Upper lobe of right lung (tissue), 1 donor: ENCODE measurements at regions not wholly inside any gene's neighbourhood (a gene's known extent, or its start where the extent isn't known, plus 50 kb on each side); places are given as distances from the start of the nearest gene placed in this dataset.

ENCODE experiments used
- ATAC-seq: fragments of 200-7000 bp; cut with Tn5 transposase; one replicate; pipeline ENCODE4 v1.9.1; 2020; ENCODE audit warnings: mild to moderate bottlenecking, moderate library complexity
- DNase-seq: peaks from one replicate; pipeline ENCODE4 v3.0.0-alpha.2; 2020
- H3K27ac ChIP-seq: fragments of 200-600 bp; one replicate; pipeline ENCODE4 v1.8.0; 2022
- H3K27me3 ChIP-seq: fragments of 200-600 bp; one replicate; pipeline ENCODE4 v1.8.0; 2022; ENCODE audit warnings: mild to moderate bottlenecking
- H3K36me3 ChIP-seq: fragments of 200-600 bp; one replicate; pipeline ENCODE4 v1.8.0; 2022
- H3K4me1 ChIP-seq: fragments of 200-600 bp; one replicate; pipeline ENCODE4 v1.8.0; 2022
- H3K4me3 ChIP-seq: fragments of 200-600 bp; one replicate; pipeline ENCODE4 v1.8.0; 2022; ENCODE audit warnings: mild to moderate bottlenecking
- H3K9me3 ChIP-seq: fragments of 200-600 bp; one replicate; pipeline ENCODE4 v1.8.0; 2022
- CTCF ChIP-seq: fragments of 200-600 bp; IDR thresholded peaks from one replicate; pipeline ENCODE4 v1.8.0; 2022; ENCODE audit warnings: antibody characterized with exemption
- intact Hi-C: fragments of 100-400 bp; cut with DNase I; formaldehyde crosslinking; loops from one replicate; pipeline ENCODE4 v1.11.0; 2022
- donor health status: DM: no; HTN: yes; CAD: no; lungs with severe emphysema.

GRCh38 chr15:25557926-25558325 is 119.1 kb upstream of the UBE3A start:
- TF ChIP-seq CTCF, result no peak
- intact Hi-C loops, result no loop called here
- Histone ChIP-seq H3K27ac (no peak overlapping the region), H3K27me3 (no peaks in the 10 kb centered on the region), H3K9me3 (no peaks in the 10 kb centered on the region), H3K4me1 (no peaks in the 10 kb centered on the region), H3K4me3 (no peak overlapping the region), H3K36me3 (no peaks in the 10 kb centered on the region)
- ATAC-seq (no peak), DNase-seq (no peak)

GRCh38 chr15:25556136-25556535 is 117.3 kb upstream of the UBE3A start:
- no peak overlapping the region for H3K27ac ChIP-seq
- H3K9me3 ChIP-seq, result no peaks in the 10 kb centered on the region
- TF ChIP-seq CTCF, result no peak
- no peaks in the 10 kb centered on the region for H3K4me1 ChIP-seq
- no peaks in the 10 kb centered on the region for H3K27me3 ChIP-seq
- ATAC-seq (no peak), DNase-seq (no peak)
- H3K36me3 ChIP-seq, result no peaks in the 10 kb centered on the region
- intact Hi-C loops, result no loop called here
- H3K4me3 ChIP-seq, result no peak overlapping the region

GRCh38 chr15:25554640-25555039 is 115.8 kb upstream of the UBE3A start:
- Histone ChIP-seq H3K4me3 (no peak overlapping the region), H3K9me3 (no peaks in the 10 kb centered on the region), H3K36me3 (no peaks in the 10 kb centered on the region), H3K27ac (no peak overlapping the region), H3K27me3 (no peaks in the 10 kb centered on the region), H3K4me1 (no peaks in the 10 kb centered on the region)
- DNase-seq (no peak), ATAC-seq (no peak)
- no peak for TF ChIP-seq CTCF
- intact Hi-C loops, result no loop called here

- H3K9me3 ChIP-seq, result no peaks in the 10 kb centered on the region
- ATAC-seq (no peak), DNase-seq (no peak)
- H3K36me3 ChIP-seq, result no peaks in the 10 kb centered on the region
- H3K27me3 ChIP-seq, result no peaks in the 10 kb centered on the region
- no peak overlapping the region for H3K4me3 ChIP-seq
- intact Hi-C loops, result no loop called here
- no peak for TF ChIP-seq CTCF
- no peaks in the 10 kb centered on the region for H3K4me1 ChIP-seq
- H3K27ac ChIP-seq, result no peak overlapping the region
Measured at GRCh38 chr15:25548600-25548999, 109.8 kb upstream of the UBE3A start.

- Histone ChIP-seq H3K36me3 (no peaks in the 10 kb centered on the region), H3K4me1 (no peaks in the 10 kb centered on the region), H3K27me3 (no peaks in the 10 kb centered on the region), H3K27ac (no peak overlapping the region), H3K4me3 (no peak overlapping the region), H3K9me3 (no peaks in the 10 kb centered on the region)
- no peak for DNase-seq
- intact Hi-C loops, result no loop called here
- no peak for TF ChIP-seq CTCF
- ATAC-seq, result no peak
Measured at GRCh38 chr15:25545889-25546288, 107.1 kb upstream of the UBE3A start.

DNA sequence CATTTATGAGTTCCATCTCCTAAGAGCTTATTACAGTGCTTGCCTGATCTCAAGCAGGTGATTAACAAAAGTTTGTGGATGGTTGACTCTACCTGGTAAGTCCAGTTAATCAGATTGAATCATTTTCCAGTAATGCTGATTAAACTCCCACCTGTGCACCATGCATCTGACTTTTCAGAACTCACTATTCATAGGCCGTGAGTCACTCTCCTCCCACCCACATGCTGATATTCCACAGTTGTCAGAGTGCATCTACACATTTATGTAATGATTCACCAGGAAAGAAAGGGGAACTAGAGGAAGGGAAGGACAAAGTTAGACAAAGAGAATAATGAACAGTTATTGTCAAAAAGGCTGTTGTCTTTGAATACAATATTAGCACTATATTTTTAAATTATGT is 106.2 kb upstream of the UBE3A start:
- DNase-seq (no peak), ATAC-seq (no peak)
- H3K36me3 ChIP-seq, result no peaks in the 10 kb centered on the region
- intact Hi-C loops, result no loop called here
- H3K9me3 ChIP-seq, result no peaks in the 10 kb centered on the region
- H3K27me3 ChIP-seq, result no peaks in the 10 kb centered on the region
- H3K27ac ChIP-seq, result no peak overlapping the region
- no peaks in the 10 kb centered on the region for H3K4me1 ChIP-seq
- TF ChIP-seq CTCF, result no peak
- H3K4me3 ChIP-seq, result no peak overlapping the region
